ENCODE measurements at regions not wholly inside any gene's neighbourhood (a gene's known extent, or its start where the extent isn't known, plus 50 kb on each side); places are given as distances from the start of the nearest gene placed in this dataset.

- CTCF ChIA-PET, result interaction anchor here (1.2 to 1.6 kb wide), 2 partner anchors 10 to 156 kb away, joined by 3 read pairs; no protein-coding TSS in a partner anchor
- POLR2A ChIA-PET, result interaction anchor here (1.3 kb wide), 1 partner anchor 41 kb away, joined by 3 read pairs; no protein-coding TSS in a partner anchor
- TF ChIP-seq KAT7 (CRISPR knock-in tag; IDR thresholded peaks at IDR 0.05; ENCODE audit: borderline replicate concordance) (no peak), ELF4 (CRISPR knock-in tag; IDR thresholded peaks at IDR 0.05; ENCODE audit: low read depth) (no peak), E2F1 (CRISPR knock-in tag; IDR thresholded peaks at IDR 0.05) (no peak), ZNF416 (CRISPR knock-in tag; IDR thresholded peaks at IDR 0.05) (no peak), ZNF396 (CRISPR knock-in tag; IDR thresholded peaks at IDR 0.05; ENCODE audit: borderline replicate concordance) (no peak), ZNF425 (CRISPR knock-in tag; conservative IDR thresholded peaks at IDR 0.05) (no peak)
- Mint-ChIP-seq H3K27ac (no peak overlapping the region), H3K9me3 (peaks cover 21% of the 10 kb centered on the region), H3K36me3 (peaks cover 24% of the 10 kb centered on the region), H3K4me1 (peaks cover 22% of the 10 kb centered on the region), H3K27me3 (ENCODE audit: low read depth) (peaks cover 27% of the 10 kb centered on the region), H3K4me3 (no peak overlapping the region)
- DNase-seq (ENCODE audit: low spot score), result no peak
- ATAC-seq, result no peak
Observed at GRCh38 chr17:77736721-77737120, 221.8 kb upstream of the TNRC6C start.

- H3K27ac Mint-ChIP-seq, result no peak overlapping the region
- H3K4me1 Mint-ChIP-seq, result peaks cover 27% of the 10 kb centered on the region
- no peak overlapping the region for H3K4me3 Mint-ChIP-seq
- peaks cover 13% of the 10 kb centered on the region for H3K9me3 Mint-ChIP-seq
- H3K36me3 Mint-ChIP-seq, result peaks cover 16% of the 10 kb centered on the region
- peaks cover 22% of the 10 kb centered on the region for H3K27me3 Mint-ChIP-seq (ENCODE audit: low read depth)
- ATAC-seq, result no peak
- peak; percentile 8 for DNase-seq (ENCODE audit: low spot score)
- POLR2A ChIA-PET, result no interaction called here
- CTCF ChIA-PET, result interaction anchor here (1.3 kb wide), 1 partner anchor 196 kb away, joined by 3 read pairs; no protein-coding TSS in a partner anchor
- TF ChIP-seq RELA (CRISPR knock-in tag; IDR thresholded peaks at IDR 0.05; ENCODE audit: borderline replicate concordance), result no peak
- no peak for TF ChIP-seq ATF6 (CRISPR knock-in tag; IDR thresholded peaks at IDR 0.05)
- no peak for TF ChIP-seq ARID4B (CRISPR knock-in tag; IDR thresholded peaks at IDR 0.05; ENCODE audit: borderline replicate concordance)
- no peak for TF ChIP-seq ZBTB21 (CRISPR knock-in tag; IDR thresholded peaks at IDR 0.05; ENCODE audit: borderline replicate concordance)
- TF ChIP-seq ZNF317 (CRISPR knock-in tag; IDR thresholded peaks at IDR 0.05; ENCODE audit: borderline replicate concordance, low read depth), result no peak
- no peak for TF ChIP-seq E2F4 (CRISPR knock-in tag; IDR thresholded peaks at IDR 0.05; ENCODE audit: borderline replicate concordance, low read depth)
- no peak for TF ChIP-seq SMAD4 (CRISPR knock-in tag; IDR thresholded peaks at IDR 0.05)
- TF ChIP-seq MYBL2 (CRISPR knock-in tag; IDR thresholded peaks at IDR 0.05), result no peak
- no peak for TF ChIP-seq CDX4 (CRISPR knock-in tag; IDR thresholded peaks at IDR 0.05; ENCODE audit: borderline replicate concordance)
- no peak for TF ChIP-seq ESRRA (CRISPR knock-in tag; IDR thresholded peaks at IDR 0.05; ENCODE audit: borderline replicate concordance)
- no peak for TF ChIP-seq NFYB (CRISPR knock-in tag; conservative IDR thresholded peaks at IDR 0.05; ENCODE audit: low read depth)
Observed at GRCh38 chr17:77737442-77738265, 220.8 kb upstream of the TNRC6C start.

Data from WTC11 (cell line).